Colonic mucosa (tissue), 4 donors: ENCODE measurements at regions not wholly inside any gene's neighbourhood (a gene's known extent, or its start where the extent isn't known, plus 50 kb on each side); places are given as distances from the start of the nearest gene placed in this dataset.

Source experiments
- DNase-seq: peaks from one replicate; pipeline ENCODE4 v3.0.0-alpha.2; 2020
- H3K27ac ChIP-seq: fragments of 200-600 bp; one replicate; pipeline ENCODE4 v1.8.0; 2021
- H3K27me3 ChIP-seq: fragments of 200-600 bp; one replicate; pipeline ENCODE4 v1.8.0; 2021
- H3K36me3 ChIP-seq: fragments of 200-600 bp; one replicate; pipeline ENCODE4 v1.8.0; 2021
- H3K4me1 ChIP-seq: fragments of 200-600 bp; one replicate; pipeline ENCODE4 v1.8.0; 2021; ENCODE audit warnings: mild to moderate bottlenecking
- H3K4me3 ChIP-seq: fragments of 200-600 bp; one replicate; pipeline ENCODE4 v1.8.0; 2021
- H3K9ac ChIP-seq, 2 donors: one replicate each; pipeline ENCODE4 v1.7.0; 2013; ENCODE audit warnings: control low read depth in 2 of 2, low read depth in 2 of 2, low read length in 2 of 2
- H3K9me3 ChIP-seq: fragments of 200-600 bp; one replicate; pipeline ENCODE4 v1.8.0; 2021
- CTCF ChIP-seq: fragments of 200-600 bp; IDR thresholded peaks from one replicate; pipeline ENCODE4 v1.8.0; 2022; ENCODE audit warnings: antibody characterized with exemption, mild to moderate bottlenecking
- intact Hi-C: fragments of 100-400 bp; cut with DNase I; formaldehyde crosslinking; loops from one replicate; pipeline ENCODE4 v1.14.1; 2022
- donor health status: healthy.
- donor health status: DM: no; HTN: no; CAD: no.
- donor health status: DM: no; HTN: no; CAD: no.

- intact Hi-C loops = no loop called here
- no peaks in the 10 kb centered on the region for H3K4me1 ChIP-seq
Observed at GRCh38 chr1:245094092-245094491, 60.7 kb upstream of the KIF26B start.

GRCh38 chr1:245092638-245092976 is 62.2 kb upstream of the KIF26B start:
- Histone ChIP-seq H3K4me3 (no peak overlapping the region), H3K9me3 (no peaks in the 10 kb centered on the region), H3K36me3 (no peaks in the 10 kb centered on the region), H3K27me3 (no peaks in the 10 kb centered on the region), H3K9ac (no peak overlapping the region), H3K27ac (no peak overlapping the region), H3K4me1 (no peaks in the 10 kb centered on the region)
- no peak for TF ChIP-seq CTCF
- intact Hi-C loops = no loop called here
- DNase-seq = no peak

More at GRCh38 chr1:245094092-245094491, 60.7 kb upstream of the KIF26B start:
- H3K27ac ChIP-seq = no peak overlapping the region
- no peak overlapping the region for H3K4me3 ChIP-seq
- TF ChIP-seq CTCF = no peak
- no peak overlapping the region for H3K9ac ChIP-seq
- H3K27me3 ChIP-seq = no peaks in the 10 kb centered on the region
- no peak for DNase-seq
- H3K9me3 ChIP-seq = no peaks in the 10 kb centered on the region
- no peaks in the 10 kb centered on the region for H3K36me3 ChIP-seq

- no peak for TF ChIP-seq CTCF
- H3K27me3 ChIP-seq = no peaks in the 10 kb centered on the region
- no peak overlapping the region for H3K4me3 ChIP-seq
- no peak for DNase-seq
- intact Hi-C loops = no loop called here
- no peak overlapping the region for H3K27ac ChIP-seq
- no peak overlapping the region for H3K9ac ChIP-seq
- no peaks in the 10 kb centered on the region for H3K9me3 ChIP-seq
- H3K36me3 ChIP-seq = no peaks in the 10 kb centered on the region
- H3K4me1 ChIP-seq = no peaks in the 10 kb centered on the region
Observed at GRCh38 chr1:245091818-245092637, 62.8 kb upstream of the KIF26B start.

- Histone ChIP-seq H3K9ac (no peak overlapping the region), H3K27ac (no peak overlapping the region), H3K4me1 (no peaks in the 10 kb centered on the region), H3K27me3 (no peaks in the 10 kb centered on the region), H3K9me3 (no peaks in the 10 kb centered on the region), H3K4me3 (no peak overlapping the region), H3K36me3 (no peaks in the 10 kb centered on the region)
- intact Hi-C loops = no loop called here
- no peak for DNase-seq
- no peak for TF ChIP-seq CTCF
Observed at GRCh38 chr1:245091171-245091621, 63.6 kb upstream of the KIF26B start.

GRCh38 chr1:245090491-245091090 is 64.2 kb upstream of the KIF26B start:
- Histone ChIP-seq H3K9me3 (no peaks in the 10 kb centered on the region), H3K9ac (no peak overlapping the region)
- intact Hi-C loops = no loop called here

More at GRCh38 chr1:245090491-245091090, 64.2 kb upstream of the KIF26B start:
- no peak overlapping the region for H3K4me3 ChIP-seq
- H3K36me3 ChIP-seq = no peaks in the 10 kb centered on the region
- H3K27ac ChIP-seq = no peak overlapping the region
- DNase-seq = no peak
- no peaks in the 10 kb centered on the region for H3K4me1 ChIP-seq
- no peaks in the 10 kb centered on the region for H3K27me3 ChIP-seq
- TF ChIP-seq CTCF = no peak
